Liver (tissue), 8 donors: ENCODE measurements at regions not wholly inside any gene's neighbourhood (a gene's known extent, or its start where the extent isn't known, plus 50 kb on each side); places are given as distances from the start of the nearest gene placed in this dataset.

Source experiments
- DNase-seq: peaks from one replicate; pipeline ENCODE4 v3.0.0-alpha.2; 2017; ENCODE audit warnings: low spot score
- H3K27ac ChIP-seq, 2 donors: one replicate each; pipeline ENCODE4 v1.7.0; 2013; ENCODE audit warnings: inconsistent platforms in 2 of 2, low read length in 2 of 2, control low read depth in 1 of 2, low read depth in 1 of 2, mild to moderate bottlenecking in 1 of 2
- H3K27me3 ChIP-seq, 4 donors: one replicate each; pipeline versions ENCODE4 v1.6.1 to v1.7.0; 2013; ENCODE audit warnings: low read length in 3 of 4, inconsistent platforms in 1 of 4, mild to moderate bottlenecking in 1 of 4, moderate library complexity in 1 of 4; ENCODE audit not compliant: control insufficient read depth in 4 of 4, insufficient read depth in 4 of 4
- H3K36me3 ChIP-seq, 4 donors: one replicate each; pipeline versions ENCODE4 v1.6.1 to v1.7.0; 2013; ENCODE audit warnings: low read length in 3 of 4, mild to moderate bottlenecking in 3 of 4, low read depth in 1 of 4, moderate library complexity in 1 of 4; ENCODE audit not compliant: control insufficient read depth in 4 of 4, insufficient read depth in 3 of 4
- H3K4me1 ChIP-seq, 4 donors: one replicate each; pipeline versions ENCODE4 v1.6.1 to v1.7.0; 2013; ENCODE audit warnings: low read length in 3 of 4, mild to moderate bottlenecking in 3 of 4, moderate library complexity in 1 of 4; ENCODE audit not compliant: control insufficient read depth in 4 of 4, insufficient read depth in 4 of 4
- H3K4me3 ChIP-seq, 3 donors: one replicate each; pipeline versions ENCODE4 v1.6.1 to v1.7.0; 2013; ENCODE audit warnings: low read length in 3 of 3, control low read depth in 1 of 3, low read depth in 1 of 3, mild to moderate bottlenecking in 1 of 3
- H3K9ac ChIP-seq, 2 donors: one replicate each; pipeline ENCODE4 v1.7.0; 2013; ENCODE audit warnings: low read length in 2 of 2, mild to moderate bottlenecking in 2 of 2, moderate library complexity in 2 of 2, control low read depth in 1 of 2, low read depth in 1 of 2
- H3K9me3 ChIP-seq, 4 donors: one replicate each; pipeline versions ENCODE4 v1.6.1 to v1.7.0; 2013; ENCODE audit warnings: low read length in 3 of 4; ENCODE audit not compliant: control insufficient read depth in 4 of 4
- EGR1 ChIP-seq, 2 donors: IDR thresholded peaks; 2 replicates each; pipeline ENCODE4 v1.6.1; 2016 to 2018; ENCODE audit warnings: antibody characterized with exemption in 2 of 2, low read depth in 2 of 2
- FOXA1 ChIP-seq: IDR thresholded peaks from 2 replicates; pipeline ENCODE4 v1.6.1; 2016; ENCODE audit warnings: antibody characterized with exemption
- FOXA2 ChIP-seq: IDR thresholded peaks from 2 replicates; pipeline ENCODE4 v1.6.1; 2016; ENCODE audit warnings: antibody characterized with exemption
- GABPA ChIP-seq, 2 donors: IDR thresholded peaks in 1 of 2; conservative IDR thresholded peaks in 1 of 2; 2 replicates each; pipeline ENCODE4 v1.6.1; 2016; ENCODE audit warnings: antibody characterized with exemption in 2 of 2, mild to moderate bottlenecking in 1 of 2, moderate library complexity in 1 of 2
- HNF4A ChIP-seq, 2 donors: conservative IDR thresholded peaks; 2 replicates each; pipeline ENCODE4 v1.6.1; 2016; ENCODE audit warnings: antibody characterized with exemption in 2 of 2, mild to moderate bottlenecking in 2 of 2
- HNF4G ChIP-seq: IDR thresholded peaks from 2 replicates; pipeline ENCODE4 v1.6.1; 2016; ENCODE audit warnings: antibody characterized with exemption
- JUND ChIP-seq, 2 donors: IDR thresholded peaks; 2 replicates each; pipeline ENCODE4 v1.6.1; 2016; ENCODE audit warnings: antibody characterized with exemption in 2 of 2
- NR2F2 ChIP-seq: IDR thresholded peaks from 2 replicates; pipeline ENCODE4 v1.6.1; 2016; ENCODE audit warnings: antibody characterized with exemption
- RAD21 ChIP-seq, 2 donors: IDR thresholded peaks; 2 replicates each; pipeline ENCODE4 v1.6.1; 2016; ENCODE audit warnings: antibody characterized with exemption in 2 of 2, mild to moderate bottlenecking in 2 of 2
- RXRA ChIP-seq, 2 donors: IDR thresholded peaks; 2 replicates each; pipeline ENCODE4 v1.6.1; 2017 to 2018; ENCODE audit warnings: antibody characterized with exemption in 2 of 2, mild to moderate bottlenecking in 1 of 2
- SP1 ChIP-seq: IDR thresholded peaks from 2 replicates; pipeline ENCODE4 v1.6.1; 2018; ENCODE audit warnings: antibody characterized with exemption, mild to moderate bottlenecking
- TAF1 ChIP-seq: conservative IDR thresholded peaks from 2 replicates; pipeline ENCODE4 v1.6.1; 2016; ENCODE audit warnings: antibody characterized with exemption, mild to moderate bottlenecking
- YY1 ChIP-seq: IDR thresholded peaks from 2 replicates; pipeline ENCODE4 v1.6.1; 2016; ENCODE audit warnings: antibody characterized with exemption, mild to moderate bottlenecking
- WGBS: extraction: QIAGEN DNeasy Blood & Tissue Kit; methylation state at CpG from one replicate; pipeline ENCODE4 v1.1.7; 2013; 5-methylcytosine and 5-hydroxymethylcytosine counted together
- TF ChIP-seq, protein P1 (sequence below): IDR thresholded peaks from 2 replicates; pipeline ENCODE4 v1.6.1; 2016; ENCODE audit warnings: antibody characterized with exemption
- TF ChIP-seq, protein P2 (sequence below): IDR thresholded peaks from 2 replicates; pipeline ENCODE4 v1.6.1; 2016; ENCODE audit warnings: antibody characterized with exemption
- TF ChIP-seq, protein P3 (sequence below): IDR thresholded peaks from 2 replicates; pipeline ENCODE4 v1.6.1; 2016; ENCODE audit warnings: antibody characterized with exemption
- TF ChIP-seq, protein P4 (sequence below): fragments of 150-350 bp; IDR thresholded peaks from 2 replicates; pipeline ENCODE4 v1.5.1; 2017; ENCODE audit warnings: improper control_type of control experiment, low read depth, low read length; ENCODE audit not compliant: missing input control
- donor health status: healthy.
- donor health status: healthy.
- donor health status: healthy.
- donor health status: healthy.
- donor health status: healthy.

DNA sequence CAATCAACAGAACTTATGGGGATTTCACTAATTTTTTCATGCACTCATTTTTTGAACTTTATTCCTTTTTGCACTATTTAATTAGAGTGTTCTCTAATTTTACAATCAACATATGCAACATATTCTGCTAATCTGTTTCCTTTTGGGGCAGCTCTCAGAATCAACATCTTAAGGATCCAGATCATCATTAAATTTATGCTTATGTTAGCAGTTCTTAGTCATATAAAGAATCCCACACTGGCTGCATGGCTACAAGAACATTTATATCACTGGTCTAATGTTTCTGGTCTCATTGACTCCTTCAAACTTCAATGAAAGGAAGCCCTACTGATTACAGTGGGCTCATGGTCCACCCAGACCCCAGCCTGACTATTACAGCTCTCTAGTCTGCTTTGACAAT lies 245.2 kb downstream of the RBM26 start:
- no peak overlapping the region for H3K27ac ChIP-seq
- H3K36me3 ChIP-seq, result no peaks in the 10 kb centered on the region
- H3K4me3 ChIP-seq, result no peak overlapping the region
- no peak overlapping the region for H3K9ac ChIP-seq
- H3K9me3 ChIP-seq, result no peaks in the 10 kb centered on the region
- H3K27me3 ChIP-seq, result peaks cover 0 to 4% (median 1%) of the 10 kb centered on the region in 4 donors
- H3K4me1 ChIP-seq, result no peaks in the 10 kb centered on the region
- no peak for DNase-seq
- TF ChIP-seq, protein P1, sequence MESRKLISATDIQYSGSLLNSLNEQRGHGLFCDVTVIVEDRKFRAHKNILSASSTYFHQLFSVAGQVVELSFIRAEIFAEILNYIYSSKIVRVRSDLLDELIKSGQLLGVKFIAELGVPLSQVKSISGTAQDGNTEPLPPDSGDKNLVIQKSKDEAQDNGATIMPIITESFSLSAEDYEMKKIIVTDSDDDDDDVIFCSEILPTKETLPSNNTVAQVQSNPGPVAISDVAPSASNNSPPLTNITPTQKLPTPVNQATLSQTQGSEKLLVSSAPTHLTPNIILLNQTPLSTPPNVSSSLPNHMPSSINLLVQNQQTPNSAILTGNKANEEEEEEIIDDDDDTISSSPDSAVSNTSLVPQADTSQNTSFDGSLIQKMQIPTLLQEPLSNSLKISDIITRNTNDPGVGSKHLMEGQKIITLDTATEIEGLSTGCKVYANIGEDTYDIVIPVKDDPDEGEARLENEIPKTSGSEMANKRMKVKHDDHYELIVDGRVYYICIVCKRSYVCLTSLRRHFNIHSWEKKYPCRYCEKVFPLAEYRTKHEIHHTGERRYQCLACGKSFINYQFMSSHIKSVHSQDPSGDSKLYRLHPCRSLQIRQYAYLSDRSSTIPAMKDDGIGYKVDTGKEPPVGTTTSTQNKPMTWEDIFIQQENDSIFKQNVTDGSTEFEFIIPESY, result no peak
- no peak for TF ChIP-seq HNF4G
- no peak for TF ChIP-seq HNF4A (conservative IDR thresholded peaks at IDR 0.05)
- no peak for TF ChIP-seq RXRA (IDR thresholded peaks at IDR 0.05)
- no peak for TF ChIP-seq FOXA1
- TF ChIP-seq, protein P2, sequence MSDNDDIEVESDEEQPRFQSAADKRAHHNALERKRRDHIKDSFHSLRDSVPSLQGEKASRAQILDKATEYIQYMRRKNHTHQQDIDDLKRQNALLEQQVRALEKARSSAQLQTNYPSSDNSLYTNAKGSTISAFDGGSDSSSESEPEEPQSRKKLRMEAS, result no peak
- TF ChIP-seq YY1, result no peak
- no peak for TF ChIP-seq NR2F2
- no peak for TF ChIP-seq RAD21 (IDR thresholded peaks at IDR 0.05)
- no peak for TF ChIP-seq GABPA (IDR thresholded peaks at IDR 0.05 in 1 of 2, conservative IDR thresholded peaks at IDR 0.05 in 1 of 2)
- TF ChIP-seq, protein P3, sequence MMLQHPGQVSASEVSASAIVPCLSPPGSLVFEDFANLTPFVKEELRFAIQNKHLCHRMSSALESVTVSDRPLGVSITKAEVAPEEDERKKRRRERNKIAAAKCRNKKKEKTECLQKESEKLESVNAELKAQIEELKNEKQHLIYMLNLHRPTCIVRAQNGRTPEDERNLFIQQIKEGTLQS, result no peak
- TF ChIP-seq SP1, result no peak
- no peak for TF ChIP-seq FOXA2
- TF ChIP-seq, protein P4, sequence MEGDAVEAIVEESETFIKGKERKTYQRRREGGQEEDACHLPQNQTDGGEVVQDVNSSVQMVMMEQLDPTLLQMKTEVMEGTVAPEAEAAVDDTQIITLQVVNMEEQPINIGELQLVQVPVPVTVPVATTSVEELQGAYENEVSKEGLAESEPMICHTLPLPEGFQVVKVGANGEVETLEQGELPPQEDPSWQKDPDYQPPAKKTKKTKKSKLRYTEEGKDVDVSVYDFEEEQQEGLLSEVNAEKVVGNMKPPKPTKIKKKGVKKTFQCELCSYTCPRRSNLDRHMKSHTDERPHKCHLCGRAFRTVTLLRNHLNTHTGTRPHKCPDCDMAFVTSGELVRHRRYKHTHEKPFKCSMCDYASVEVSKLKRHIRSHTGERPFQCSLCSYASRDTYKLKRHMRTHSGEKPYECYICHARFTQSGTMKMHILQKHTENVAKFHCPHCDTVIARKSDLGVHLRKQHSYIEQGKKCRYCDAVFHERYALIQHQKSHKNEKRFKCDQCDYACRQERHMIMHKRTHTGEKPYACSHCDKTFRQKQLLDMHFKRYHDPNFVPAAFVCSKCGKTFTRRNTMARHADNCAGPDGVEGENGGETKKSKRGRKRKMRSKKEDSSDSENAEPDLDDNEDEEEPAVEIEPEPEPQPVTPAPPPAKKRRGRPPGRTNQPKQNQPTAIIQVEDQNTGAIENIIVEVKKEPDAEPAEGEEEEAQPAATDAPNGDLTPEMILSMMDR, result no peak
- no peak for TF ChIP-seq EGR1 (IDR thresholded peaks at IDR 0.05; ENCODE audit: low read depth in 2 of 2)
- no peak for TF ChIP-seq JUND (IDR thresholded peaks at IDR 0.05)

DNA sequence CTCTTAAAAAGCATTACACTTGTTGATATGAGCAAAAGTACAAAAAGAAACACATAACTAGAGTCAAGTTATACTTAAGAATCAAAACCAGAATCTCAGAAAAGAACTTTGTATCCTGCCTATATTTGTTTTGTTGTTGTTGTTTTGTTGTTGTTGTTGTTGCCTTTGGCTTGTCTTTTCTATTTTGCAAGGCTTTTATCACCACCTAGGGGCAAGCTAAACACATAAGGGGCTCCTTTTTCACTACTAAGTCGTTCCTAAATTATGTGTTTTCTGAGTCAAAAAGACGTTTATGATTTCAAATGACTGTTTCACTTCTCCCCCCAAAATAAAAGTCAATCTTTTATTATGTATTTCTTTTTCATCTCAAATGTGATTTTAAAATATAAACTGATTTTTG lies 250.2 kb downstream of the RBM26 start:
- peaks cover 0 to 4% (median 0%) of the 10 kb centered on the region in 4 donors for H3K9me3 ChIP-seq
- DNase-seq, result no peak
- TF ChIP-seq EGR1 (IDR thresholded peaks at IDR 0.05; ENCODE audit: low read depth in 2 of 2) (no peak), SP1 (no peak), HNF4G (no peak)
- WGBS, result 17% methylated on average over 2 of the region's 2 CpGs
- no peaks in the 10 kb centered on the region for H3K4me1 ChIP-seq
- H3K36me3 ChIP-seq, result no peaks in the 10 kb centered on the region
- no peak overlapping the region for H3K9ac ChIP-seq
- no peaks in the 10 kb centered on the region for H3K27me3 ChIP-seq
- no peak overlapping the region for H3K4me3 ChIP-seq
- H3K27ac ChIP-seq, result no peak overlapping the region

DNA sequence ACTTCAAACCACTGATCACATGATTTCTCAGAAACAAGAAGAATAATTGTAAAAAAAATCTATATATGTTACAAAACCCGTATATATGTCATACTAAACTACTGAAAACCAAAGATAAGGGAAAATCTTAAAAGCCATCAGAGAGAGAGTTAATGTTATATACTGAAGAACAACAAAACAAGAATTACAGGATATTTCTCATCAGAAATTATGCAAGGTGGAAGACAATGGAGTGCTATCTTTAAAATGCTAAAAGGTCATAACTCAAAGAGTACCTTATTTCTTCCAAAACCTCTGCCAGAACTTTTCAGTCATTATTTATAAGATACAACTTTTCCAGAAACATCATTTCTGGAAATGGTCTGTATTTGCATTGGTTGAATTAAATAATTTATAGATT lies 256.8 kb downstream of the RBM26 start:
- Histone ChIP-seq H3K27me3 (no peaks in the 10 kb centered on the region), H3K36me3 (no peaks in the 10 kb centered on the region), H3K9ac (no peak overlapping the region), H3K27ac (no peak overlapping the region), H3K9me3 (peaks cover 0 to 4% (median 0%) of the 10 kb centered on the region in 4 donors), H3K4me3 (no peak overlapping the region), H3K4me1 (no peaks in the 10 kb centered on the region)
- no peak for DNase-seq
- WGBS, result 71% methylated on average over 1 of the region's 1 CpG
- TF ChIP-seq FOXA2 (no peak), YY1 (no peak), FOXA1 (no peak), HNF4A (conservative IDR thresholded peaks at IDR 0.05) (no peak), RAD21 (IDR thresholded peaks at IDR 0.05) (no peak), NR2F2 (no peak), GABPA (IDR thresholded peaks at IDR 0.05 in 1 of 2, conservative IDR thresholded peaks at IDR 0.05 in 1 of 2) (no peak), RXRA (IDR thresholded peaks at IDR 0.05) (no peak), EGR1 (IDR thresholded peaks at IDR 0.05; ENCODE audit: low read depth in 2 of 2) (no peak), SP1 (no peak), TAF1 (no peak)
- TF ChIP-seq, protein P3, result no peak
- TF ChIP-seq, protein P4, result no peak
- TF ChIP-seq, protein P2, result no peak
- TF ChIP-seq, protein P1, result no peak
